Muscle of back (tissue), 3 donors: ENCODE measurements at regions not wholly inside any gene's neighbourhood (a gene's known extent, or its start where the extent isn't known, plus 50 kb on each side); places are given as distances from the start of the nearest gene placed in this dataset.
"Not testable (repeated sequence)": the region's sequence is repeated elsewhere in the genome, so short reads cannot be mapped to it uniquely, and the experiment has no call there.

Source experiments
- DNase-seq, 3 donors: peaks; one replicate each; pipeline versions ENCODE4 v3.0.0 to v3.0.0-alpha.2; 2013

DNA sequence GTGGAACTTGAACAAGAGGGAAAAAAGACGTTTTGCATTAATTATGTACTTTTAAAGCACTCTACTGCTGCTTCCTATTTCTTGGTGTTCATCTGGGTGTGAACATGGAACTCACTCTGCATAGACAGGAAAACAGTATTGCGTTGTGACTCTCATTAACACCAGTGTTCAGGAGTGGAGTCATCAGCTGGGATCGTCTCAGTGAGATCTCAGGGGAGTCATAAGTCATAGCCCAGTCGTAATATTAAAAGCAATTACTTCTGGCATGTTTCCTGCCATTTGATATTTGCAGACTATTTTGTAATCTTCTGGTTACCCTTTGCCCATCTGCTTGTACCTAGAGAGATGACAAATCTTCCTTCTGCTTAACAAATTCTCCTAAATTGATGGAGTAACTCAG lies 462.0 kb upstream of the ATP11B start:
- DNase-seq, result no peak

DNA sequence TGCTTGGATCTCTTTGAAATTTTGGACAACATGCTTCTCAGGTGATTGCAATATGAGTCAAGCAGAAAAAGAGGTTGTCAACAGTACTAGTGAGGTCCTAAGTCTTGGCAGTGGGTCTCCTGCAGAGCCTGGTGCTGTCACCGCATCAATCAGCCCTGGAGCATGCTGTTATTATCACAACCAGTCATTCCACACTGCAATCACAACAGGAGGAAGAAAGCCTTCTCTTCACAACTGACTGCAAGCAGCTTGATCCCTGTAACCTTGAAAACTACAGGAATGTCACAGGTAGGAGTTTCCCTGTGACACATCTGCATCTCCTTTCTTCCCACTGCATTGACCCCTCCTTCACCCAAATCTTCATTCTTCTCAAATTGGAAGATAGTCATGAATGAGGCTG lies 451.1 kb upstream of the ATP11B start:
- DNase-seq, result no peak

DNA sequence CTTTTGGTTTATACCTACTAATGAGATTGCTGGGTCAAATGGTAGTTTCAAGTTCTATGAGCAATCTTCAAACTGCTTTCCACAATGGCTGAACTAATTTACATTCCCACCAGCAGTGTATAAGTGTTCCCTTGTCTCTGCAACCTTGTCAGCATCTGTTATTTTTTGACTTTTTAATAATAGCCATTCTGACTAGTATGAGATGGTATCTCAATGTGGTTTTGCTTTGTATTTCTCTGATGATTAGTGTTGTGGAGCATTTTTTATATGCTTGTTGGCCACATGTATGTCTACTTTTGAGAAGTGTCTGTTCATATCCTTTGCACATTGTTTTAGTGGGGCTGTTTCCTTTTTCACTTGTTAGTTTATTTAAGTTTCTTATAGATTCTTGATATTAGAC lies 449.3 kb upstream of the ATP11B start:
- DNase-seq, result not testable (repeated sequence)

DNA sequence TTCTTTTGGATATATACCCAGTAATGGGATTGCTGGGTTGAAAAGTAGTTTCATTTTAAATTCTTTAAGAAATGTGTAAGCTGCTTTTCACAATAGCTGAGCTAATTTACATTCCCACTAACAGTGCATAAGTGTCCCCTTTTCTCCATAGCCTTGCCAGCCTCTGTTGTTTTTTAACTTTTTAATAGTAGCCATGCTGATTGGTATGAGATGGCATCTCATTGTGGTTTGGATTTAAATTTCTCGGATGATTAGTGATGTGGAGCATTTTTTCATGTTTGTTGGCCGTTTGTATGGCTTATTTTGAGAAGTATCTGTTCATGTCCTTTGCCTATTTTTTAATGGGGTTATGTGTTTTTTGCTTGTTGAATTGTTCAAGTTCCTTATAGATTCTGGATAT lies 444.3 kb upstream of the ATP11B start:
- DNase-seq, result no peak

DNA sequence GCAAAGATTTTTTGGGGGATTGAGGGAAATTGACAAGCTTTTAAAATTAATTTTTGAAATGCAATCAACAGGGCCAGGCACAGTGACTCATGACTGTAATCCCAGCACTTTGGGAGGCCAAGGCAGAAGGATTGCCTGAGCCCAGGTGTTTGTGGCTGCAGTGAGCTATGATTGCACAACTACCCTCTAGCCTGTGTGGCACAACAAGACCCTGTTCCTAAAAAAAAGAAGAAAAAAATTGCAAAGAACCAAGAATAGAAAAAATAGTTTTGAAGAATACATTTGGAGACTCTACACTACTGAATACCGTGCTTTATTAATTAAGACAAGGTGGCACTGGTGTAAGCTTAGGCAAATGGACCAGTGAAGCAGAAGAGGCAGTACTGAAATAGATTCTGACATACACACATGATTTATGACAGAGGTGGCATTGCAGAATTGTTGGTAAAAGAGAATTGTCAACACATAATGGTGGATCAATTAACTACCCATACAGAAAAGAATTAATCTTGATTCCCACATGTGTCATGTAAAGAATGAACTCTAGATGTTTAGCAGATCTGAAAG lies 443.3 kb upstream of the ATP11B start:
- no peak for DNase-seq

DNA sequence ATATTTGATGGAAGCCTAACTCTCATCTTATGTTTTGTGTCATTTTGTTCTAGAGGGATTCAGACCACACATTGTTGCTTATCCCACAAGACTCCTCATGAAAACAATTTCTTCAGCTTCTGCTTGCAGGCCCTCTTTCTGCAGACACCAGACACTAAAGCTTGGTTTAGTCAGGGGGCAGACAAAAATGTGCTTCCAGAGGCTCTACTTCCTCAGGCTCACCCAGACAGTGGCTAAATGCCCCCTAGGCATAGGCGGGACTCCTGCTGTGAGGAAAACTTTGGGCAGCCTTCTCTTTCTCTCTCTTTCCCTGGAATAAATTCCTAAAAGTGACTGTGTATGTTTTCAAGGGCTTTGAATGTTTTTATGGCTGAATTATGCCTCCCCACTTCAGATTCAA lies 435.4 kb upstream of the ATP11B start:
- DNase-seq, result no peak

DNA sequence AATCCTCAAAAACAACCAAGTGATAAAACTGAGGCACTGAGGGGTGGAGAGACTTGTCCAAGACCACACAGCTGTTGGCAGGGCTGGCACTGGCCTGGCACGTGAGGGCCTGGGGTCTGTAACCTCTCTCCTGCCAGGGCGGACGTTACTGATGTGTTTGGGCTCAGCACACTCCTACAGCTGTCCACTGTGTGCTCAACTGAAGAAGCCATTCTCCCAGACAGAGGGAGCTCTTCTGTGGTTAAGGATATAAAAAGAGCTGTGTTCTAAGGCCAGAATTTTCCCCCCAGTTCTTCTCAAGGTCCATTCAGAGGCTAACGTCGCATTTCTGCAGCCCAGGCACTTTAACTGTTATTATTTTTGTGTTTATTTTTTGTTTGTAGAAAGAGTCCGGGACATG lies 429.0 kb upstream of the ATP11B start:
- DNase-seq, result no peak

DNA sequence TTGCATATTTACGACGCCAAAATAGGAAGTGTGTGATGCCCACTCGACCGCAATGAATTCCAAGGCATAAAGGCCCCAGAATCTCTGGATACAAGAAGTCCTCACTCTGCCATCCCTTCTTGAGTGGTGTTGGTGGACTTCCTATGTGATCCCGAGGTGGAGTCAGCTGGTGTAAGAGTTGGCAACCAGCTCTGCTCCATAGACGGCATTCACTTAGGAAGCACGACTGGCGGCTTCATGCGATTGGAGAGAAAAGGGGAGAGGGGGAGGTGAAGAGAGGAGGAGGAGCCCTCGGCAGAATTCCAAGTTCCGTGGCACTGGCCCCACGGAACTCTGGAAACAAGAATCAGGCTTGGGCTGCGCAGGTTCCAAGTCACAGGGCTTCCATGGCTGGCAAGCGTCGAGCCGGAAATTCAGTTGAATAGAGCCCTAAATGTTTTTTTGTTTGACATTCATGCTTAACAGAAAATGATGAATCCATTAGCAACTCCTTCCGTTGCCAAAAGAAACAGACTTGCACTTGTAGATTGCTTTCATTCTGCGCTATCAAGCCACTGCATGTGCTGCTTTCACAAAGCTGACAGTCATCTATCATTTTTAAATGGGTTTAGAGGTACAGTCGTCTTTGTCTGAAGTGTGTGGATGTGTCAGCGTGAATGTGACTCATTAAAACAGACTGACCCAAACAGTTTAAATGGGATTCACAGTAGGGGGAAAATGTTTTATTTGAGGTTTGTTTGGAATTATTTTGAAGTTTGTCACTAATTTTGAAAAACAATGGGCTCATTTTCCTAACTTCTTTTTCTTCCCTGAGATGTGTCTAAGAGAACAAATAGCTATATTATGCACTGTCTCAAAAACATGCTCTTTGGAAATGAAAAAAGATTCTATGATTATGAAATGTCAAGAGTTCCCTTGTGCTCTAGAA lies 428.3 kb upstream of the ATP11B start:
- DNase-seq, result peak in 2 of 3 donors; percentile 6 to 49

DNA sequence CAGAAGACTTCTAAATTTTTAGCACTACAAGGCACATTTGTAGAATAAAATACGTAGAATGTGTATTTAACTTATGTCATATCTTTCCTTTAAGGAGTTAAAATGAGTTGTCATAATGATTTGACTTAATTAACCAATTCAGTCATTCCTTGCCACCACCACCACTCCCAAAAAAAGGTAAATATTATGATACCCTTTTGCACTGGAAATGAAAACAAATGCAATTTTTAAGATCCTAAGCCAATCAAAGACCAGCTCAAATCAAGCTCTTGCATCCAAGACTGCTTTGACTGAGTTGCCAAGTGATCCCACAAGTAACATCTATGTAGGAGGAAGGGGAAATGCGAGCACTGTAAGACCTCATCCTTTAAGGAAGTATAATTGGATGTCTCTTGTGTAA lies 426.6 kb upstream of the ATP11B start:
- no peak for DNase-seq

DNA sequence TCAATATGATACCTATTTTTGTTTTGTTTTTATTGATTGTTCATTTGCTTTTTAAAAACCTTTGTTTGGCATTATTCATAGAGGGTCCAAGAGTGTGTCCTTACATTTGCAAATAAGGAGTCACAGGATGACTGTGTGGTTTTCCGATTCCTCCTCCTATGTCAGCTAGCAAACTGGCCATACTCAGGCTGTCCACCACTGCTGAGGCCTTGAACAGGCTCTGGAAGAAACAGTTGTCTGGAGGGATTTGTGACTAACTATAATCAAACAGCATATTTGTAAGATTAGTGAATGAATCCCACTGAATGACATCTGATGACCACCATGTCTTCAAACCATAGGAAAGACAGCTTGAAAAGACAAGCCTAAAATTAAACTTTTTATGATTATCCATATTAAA lies 423.4 kb upstream of the ATP11B start:
- DNase-seq, result no peak

DNA sequence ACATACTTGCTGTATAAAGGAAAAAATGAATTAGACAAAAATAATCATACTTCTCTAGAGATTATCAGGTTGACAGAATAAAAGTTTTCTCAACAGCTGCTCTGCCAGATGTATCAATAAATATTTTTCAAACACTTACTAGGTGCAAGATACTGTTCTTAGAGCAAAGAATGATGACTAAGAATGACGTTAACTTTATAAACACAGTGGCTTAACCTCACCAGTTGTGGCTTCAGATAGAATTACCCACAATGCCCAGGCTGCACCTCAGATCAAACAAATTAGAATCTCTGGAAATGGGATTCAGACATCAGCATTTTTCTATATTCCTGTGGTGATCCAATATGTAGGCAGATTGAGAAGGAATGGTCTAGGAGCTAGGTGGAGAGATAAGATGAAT lies 422.4 kb upstream of the ATP11B start:
- no peak for DNase-seq

DNA sequence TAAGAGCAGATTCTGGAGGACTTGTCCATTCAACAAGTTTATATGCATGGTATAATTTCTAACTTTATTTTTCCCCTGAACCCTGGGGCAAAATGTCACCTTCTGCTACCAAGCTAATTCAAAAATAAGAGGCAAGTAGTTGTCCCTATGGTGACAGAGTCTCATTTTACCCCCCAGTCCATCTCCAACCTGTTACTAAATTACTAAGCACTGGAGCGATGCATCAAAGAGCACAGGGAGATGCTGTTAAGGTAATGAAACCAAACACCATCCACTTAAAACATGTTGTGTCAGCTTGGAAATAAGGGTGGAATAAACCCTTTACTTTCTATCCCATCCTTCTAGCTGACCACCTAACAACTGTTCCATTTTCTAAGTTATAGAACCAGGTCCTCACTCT lies 417.4 kb upstream of the ATP11B start:
- DNase-seq, result no peak

DNA sequence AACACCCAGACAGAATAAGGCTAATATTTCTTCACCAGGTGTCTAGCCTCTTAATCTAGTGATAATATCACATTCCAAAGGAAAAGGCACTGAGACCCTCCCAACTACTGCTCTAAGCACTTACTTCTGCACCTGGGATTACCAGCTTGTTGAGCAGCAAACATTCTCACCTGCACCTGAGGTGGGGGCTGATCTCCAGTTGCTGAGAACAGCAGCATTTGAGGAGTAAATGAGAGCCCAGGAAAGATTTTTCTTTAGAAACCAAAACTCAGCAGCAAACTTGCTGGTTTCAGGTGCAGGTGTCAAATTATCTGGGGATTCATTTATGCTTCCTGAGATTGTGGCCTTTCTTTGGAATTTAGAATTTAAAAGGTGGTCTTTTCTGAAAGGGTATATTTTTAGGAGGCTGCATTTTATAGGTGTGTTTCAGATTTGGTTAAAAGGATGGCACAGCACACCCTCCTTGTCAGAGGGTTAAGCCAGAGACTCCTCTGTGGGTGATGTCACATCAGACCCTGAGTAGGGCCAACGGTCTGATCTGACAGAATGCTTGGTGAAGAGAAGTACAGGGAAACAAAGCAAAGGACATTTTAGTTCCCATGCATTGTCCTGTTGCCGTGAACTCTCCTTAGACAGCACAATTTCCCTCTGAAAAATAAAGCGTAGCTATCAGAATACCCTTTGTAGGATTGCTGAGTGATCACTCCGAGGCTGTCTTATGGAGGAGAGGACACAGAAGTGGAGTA lies 411.0 kb upstream of the ATP11B start:
- no peak for DNase-seq

DNA sequence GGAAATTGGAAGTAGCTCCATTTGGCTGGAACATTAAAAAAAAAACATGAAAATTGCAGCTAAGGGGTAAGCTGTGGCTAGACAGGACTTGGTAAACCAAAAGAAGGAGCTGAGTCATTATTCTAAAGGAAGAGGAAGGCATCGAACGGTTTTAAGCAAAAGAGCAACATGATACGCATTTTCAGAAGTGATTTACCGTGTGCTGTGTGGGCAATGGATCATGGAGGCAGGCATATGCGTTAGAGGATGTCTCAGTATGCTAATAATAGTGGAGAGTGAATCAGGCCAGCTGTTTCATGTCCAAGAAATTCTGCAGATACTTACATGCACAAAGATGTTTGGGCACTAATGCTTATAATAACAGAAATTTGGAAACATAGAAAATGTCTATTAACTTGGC lies 409.1 kb upstream of the ATP11B start:
- peak in 2 of 3 donors; percentile 12 to 39 for DNase-seq

DNA sequence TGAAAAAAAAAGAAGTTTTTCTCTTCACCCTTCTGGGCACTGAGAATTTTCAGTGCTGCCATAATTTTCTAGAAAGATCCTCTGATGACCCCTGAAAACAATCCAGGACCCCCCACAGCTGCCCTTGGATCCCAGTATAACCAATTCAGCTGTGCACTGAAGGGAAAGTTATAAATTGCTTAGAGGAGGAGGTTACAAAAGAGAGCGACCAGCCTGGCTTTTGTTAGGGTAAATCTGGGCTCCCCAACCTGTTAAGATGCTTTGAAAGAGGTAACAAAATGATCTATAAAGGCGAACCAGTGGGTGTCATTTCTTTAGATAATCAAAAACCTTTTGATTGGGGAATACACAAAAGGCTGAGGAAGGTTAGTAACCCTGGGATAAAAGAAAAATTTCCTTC lies 407.9 kb upstream of the ATP11B start:
- no peak for DNase-seq

DNA sequence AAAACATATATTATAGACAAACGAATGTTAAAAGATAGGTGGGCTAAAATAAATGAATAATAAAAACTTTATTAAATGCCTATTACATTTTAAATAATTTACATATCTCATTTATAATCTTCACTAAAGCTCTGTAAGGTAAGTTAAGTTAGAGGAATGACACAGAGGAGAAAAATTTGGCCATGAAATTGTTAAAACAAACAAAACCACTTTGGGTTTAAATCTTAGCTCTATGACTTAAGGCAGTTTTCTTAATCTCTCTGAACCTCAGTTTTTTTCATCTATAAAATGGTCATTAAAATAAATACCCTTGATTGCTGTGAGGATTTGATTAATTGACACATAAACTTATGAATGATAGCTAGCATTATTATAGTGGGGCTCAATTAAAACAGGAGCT lies 404.8 kb upstream of the ATP11B start:
- DNase-seq, result no peak

DNA sequence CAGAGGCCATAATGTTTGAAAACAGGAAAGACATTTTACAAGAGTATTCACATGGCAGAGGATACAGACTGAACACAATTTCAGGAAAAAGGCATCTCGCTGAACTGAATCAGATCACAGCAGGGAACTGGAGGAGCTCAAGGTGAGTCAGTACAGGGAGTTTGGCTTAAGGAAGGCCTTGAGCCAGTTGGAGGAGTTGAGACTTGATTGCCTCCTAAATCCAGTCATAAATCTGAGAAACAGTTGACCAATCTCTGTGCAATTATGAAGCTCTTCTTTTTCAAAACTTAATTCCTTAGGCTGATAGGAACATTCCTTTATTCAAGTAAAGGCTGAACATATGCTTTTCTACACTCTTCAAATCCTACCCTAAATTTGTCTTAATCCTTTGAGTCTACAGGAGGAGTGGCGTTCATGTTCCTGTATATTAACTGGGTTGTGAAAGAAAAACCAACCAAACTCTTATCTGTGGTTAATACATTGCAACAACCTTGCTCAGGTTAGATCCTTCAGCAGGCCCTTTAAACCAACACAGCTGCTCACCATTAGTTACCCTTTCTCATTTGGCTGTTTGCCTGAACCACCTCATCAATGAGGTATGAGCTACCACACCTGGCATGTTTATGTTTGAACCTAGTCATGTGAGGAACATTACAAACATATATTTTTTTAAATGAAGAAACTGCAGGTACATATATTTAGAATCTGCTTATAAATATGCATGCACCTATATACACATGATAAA lies 404.1 kb upstream of the ATP11B start:
- DNase-seq, result no peak

DNA sequence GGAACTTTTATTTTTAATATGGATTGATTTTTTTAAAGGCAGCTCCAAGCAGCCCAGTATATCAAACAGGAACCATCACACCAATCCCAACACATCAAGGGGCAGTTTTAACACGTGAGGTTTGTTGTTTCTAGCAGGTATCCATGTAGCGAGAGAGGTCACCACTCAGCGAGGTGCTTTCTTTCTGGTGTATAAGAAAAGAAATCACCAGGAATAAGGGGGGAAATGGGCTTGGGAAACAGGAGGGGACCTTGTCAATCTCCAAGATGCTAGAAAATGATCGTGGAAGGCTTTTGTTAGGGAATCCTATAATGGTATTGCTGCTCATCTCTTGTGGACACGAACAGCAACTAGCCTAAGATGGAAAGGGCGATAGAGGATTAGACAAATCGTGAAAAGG lies 402.9 kb upstream of the ATP11B start:
- no peak for DNase-seq

DNA sequence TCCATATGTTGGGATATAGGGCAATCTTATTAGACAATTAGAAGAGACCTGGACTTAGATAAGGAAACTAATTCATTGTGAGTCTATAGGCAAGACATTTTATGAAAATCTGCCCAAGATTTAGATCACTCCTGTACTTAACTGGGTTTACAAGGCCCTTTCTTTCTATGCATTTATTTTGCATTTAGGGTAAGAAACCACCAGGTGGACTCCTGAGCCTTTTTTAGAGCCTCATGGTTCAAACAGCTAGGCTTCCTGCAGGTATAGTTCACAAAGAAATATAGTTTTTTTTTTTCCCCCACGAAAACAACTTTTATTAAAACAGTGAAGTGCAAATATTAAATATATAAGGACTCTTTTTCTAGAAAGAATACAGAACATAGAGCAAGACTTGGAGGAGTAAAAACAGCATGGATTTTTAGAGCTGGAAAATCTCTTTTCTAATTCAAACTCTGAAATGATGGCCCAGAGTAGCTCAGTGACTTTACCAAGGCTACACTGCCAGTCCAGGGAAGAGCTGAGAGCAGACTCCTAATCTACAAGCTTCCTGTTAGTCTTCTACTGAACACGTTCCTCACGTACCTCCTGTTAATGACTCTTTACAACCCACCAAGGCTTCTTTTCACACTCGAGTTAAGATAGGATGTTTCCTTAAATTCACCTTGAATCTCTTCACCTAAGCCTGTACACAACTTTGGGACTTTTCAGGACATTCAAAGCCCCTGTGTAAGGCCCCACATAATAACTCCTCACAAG lies 400.9 kb upstream of the ATP11B start:
- DNase-seq, result no peak

DNA sequence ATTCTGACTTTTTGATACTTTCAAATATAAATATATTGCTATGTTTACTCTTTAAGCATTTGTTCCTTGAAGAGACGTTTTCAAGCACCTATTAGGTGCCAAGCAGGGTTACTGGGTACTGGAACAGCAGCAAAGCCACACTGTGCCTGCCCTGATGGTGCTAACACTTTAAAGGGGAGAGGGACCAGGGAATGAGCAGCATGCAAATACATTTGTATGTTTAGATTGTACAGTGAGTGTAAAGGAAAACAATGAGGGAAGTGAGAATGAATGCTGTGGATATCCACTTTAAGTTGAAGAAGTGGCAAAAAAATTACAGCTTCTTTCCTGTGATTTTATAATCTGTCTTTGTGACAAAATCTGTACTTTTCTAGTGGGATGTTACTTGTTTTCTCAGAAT lies 400.2 kb upstream of the ATP11B start:
- no peak for DNase-seq

DNA sequence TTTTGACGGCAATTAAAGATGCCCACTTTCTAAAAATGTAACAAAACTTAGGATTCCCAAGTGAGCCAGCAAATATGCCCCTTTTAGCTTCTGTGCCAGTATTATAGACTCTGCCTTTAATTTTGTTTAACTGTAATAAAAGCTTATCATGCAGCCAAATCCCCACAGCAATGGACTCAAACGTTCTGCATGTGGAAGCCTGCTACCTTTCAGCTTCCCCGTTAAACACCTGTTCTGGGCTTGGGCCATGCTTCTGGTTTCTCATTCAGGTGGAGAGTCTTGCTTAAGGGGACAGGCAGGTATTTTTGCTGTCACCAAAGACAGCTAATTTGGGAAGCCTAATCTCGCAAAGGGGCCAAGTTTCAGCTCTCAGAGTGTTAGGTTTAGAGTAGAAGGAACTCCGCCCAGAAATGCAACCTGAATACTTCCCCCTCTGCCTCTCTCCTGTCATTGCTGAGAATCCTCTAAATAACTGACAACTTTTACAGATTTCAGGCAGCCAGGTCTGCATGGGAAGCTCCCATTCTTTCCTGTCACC lies 399.4 kb upstream of the ATP11B start:
- DNase-seq, result no peak
